Mesendoderm (in vitro differentiated cells): ENCODE measurements at regions not wholly inside any gene's neighbourhood (a gene's known extent, or its start where the extent isn't known, plus 50 kb on each side); places are given as distances from the start of the nearest gene placed in this dataset.
"Not testable (repeated sequence)": the region's sequence is repeated elsewhere in the genome, so short reads cannot be mapped to it uniquely, and the experiment has no call there.

Experiments used
- DNase-seq: peaks from one replicate; pipeline ENCODE4 v3.0.0; 2013
- H2AK5ac ChIP-seq: 2 replicates; pipeline ENCODE4 v1.6.1; 2013; ENCODE audit warnings: low read length, inconsistent platforms
- H2BK120ac ChIP-seq: 2 replicates; pipeline ENCODE4 v1.6.1; 2013; ENCODE audit warnings: low read depth, mild to moderate bottlenecking, low read length, moderate library complexity, mixed read lengths
- H2BK15ac ChIP-seq: replicated peaks from 2 replicates; pipeline ENCODE4 v1.6.1; 2013; ENCODE audit warnings: low read depth, mild to moderate bottlenecking, moderate library complexity
- H2BK5ac ChIP-seq: 2 replicates; pipeline ENCODE4 v1.6.1; 2013; ENCODE audit warnings: low read length, inconsistent platforms
- H3K18ac ChIP-seq: 2 replicates; pipeline ENCODE4 v1.6.1; 2013; ENCODE audit warnings: mild to moderate bottlenecking, low read length, mixed read lengths
- H3K23ac ChIP-seq: one replicate; pipeline ENCODE4 v1.6.1; 2013; ENCODE audit warnings: low read length
- H3K27ac ChIP-seq: 2 replicates; pipeline ENCODE4 v1.5.1; 2013; ENCODE audit warnings: low read depth, mild to moderate bottlenecking, inconsistent platforms, low read length, moderate library complexity
- H3K27me3 ChIP-seq: 2 replicates; pipeline ENCODE4 v1.6.1; 2013; ENCODE audit warnings: low read length, control low read depth, mild to moderate bottlenecking, inconsistent platforms; ENCODE audit not compliant: insufficient read depth, poor library complexity
- H3K36me3 ChIP-seq: 2 replicates; pipeline ENCODE4 v1.6.1; 2013; ENCODE audit warnings: low read length, inconsistent platforms; ENCODE audit not compliant: control insufficient read depth, insufficient read depth
- H3K4ac ChIP-seq: one replicate; pipeline ENCODE4 v1.6.1; 2013; ENCODE audit warnings: low read depth, mild to moderate bottlenecking, low read length, moderate library complexity
- H3K4me1 ChIP-seq: 2 replicates; pipeline ENCODE4 v1.6.1; 2013; ENCODE audit warnings: low read depth, low read length, inconsistent platforms; ENCODE audit not compliant: control insufficient read depth
- H3K4me2 ChIP-seq: 2 replicates; pipeline ENCODE4 v1.6.1; 2013; ENCODE audit warnings: low read length
- H3K4me3 ChIP-seq: 2 replicates; pipeline ENCODE4 v1.5.1; 2013; ENCODE audit warnings: mild to moderate bottlenecking, low read length
- H3K56ac ChIP-seq: one replicate; pipeline ENCODE4 v1.6.1; 2013; ENCODE audit warnings: low read length
- H3K79me1 ChIP-seq: 2 replicates; pipeline ENCODE4 v1.6.1; 2013; ENCODE audit warnings: low read length, inconsistent platforms
- H3K79me2 ChIP-seq: 2 replicates; pipeline ENCODE4 v1.6.1; 2013; ENCODE audit warnings: mild to moderate bottlenecking, low read length; ENCODE audit not compliant: control insufficient read depth, insufficient read depth
- H3K9ac ChIP-seq: 2 replicates; pipeline ENCODE4 v1.6.1; 2013; ENCODE audit warnings: low read length, inconsistent platforms
- H4K5ac ChIP-seq: one replicate; pipeline ENCODE4 v1.6.1; 2013; ENCODE audit warnings: low read length
- H4K8ac ChIP-seq: one replicate; pipeline ENCODE4 v1.6.1; 2013; ENCODE audit warnings: low read depth, mild to moderate bottlenecking, control low read depth, low read length, moderate library complexity
- WGBS: extraction: QIAGEN DNeasy Blood & Tissue Kit; methylation state at CpG from one replicate; pipeline ENCODE4 v1.1.7; 2013; ENCODE audit warnings: low lambda C conversion rate, missing lambda C conversion rate; ENCODE audit not compliant: insufficient coverage; ENCODE audit errors: extremely low coverage; 5-methylcytosine and 5-hydroxymethylcytosine counted together

DNA sequence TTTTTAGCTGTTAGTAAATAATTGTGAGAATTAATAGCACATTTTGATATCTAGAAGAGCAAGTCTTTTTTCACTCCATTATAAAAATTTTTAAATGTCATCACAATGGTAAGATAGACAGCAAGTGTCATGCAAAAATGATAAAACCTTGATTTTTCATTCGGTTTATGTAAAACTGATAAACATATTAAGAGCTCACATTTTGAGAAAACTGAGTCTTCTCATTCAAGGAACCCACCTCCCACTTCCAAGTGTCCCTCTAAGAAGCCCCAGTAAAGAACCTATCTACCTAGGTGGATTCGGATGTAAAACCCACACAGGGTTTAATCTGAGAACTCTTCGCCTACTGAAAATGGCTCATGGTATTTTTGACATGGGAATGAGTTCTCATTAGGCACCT is 87.1 kb upstream of the CCDC180 start:
- H2BK5ac ChIP-seq, DNase-seq, H3K4me1 ChIP-seq, H3K4me3 ChIP-seq, H3K36me3 ChIP-seq, H3K4me2 ChIP-seq, H3K79me1 ChIP-seq, H4K8ac ChIP-seq, H4K5ac ChIP-seq, H2AK5ac ChIP-seq, H2BK120ac ChIP-seq, H3K18ac ChIP-seq, H2BK15ac ChIP-seq, H3K27me3 ChIP-seq, H3K23ac ChIP-seq, H3K9ac ChIP-seq, H3K4ac ChIP-seq, H3K79me2 ChIP-seq, H3K27ac ChIP-seq: not testable (repeated sequence)
- peak overlapping the region; percentile 78 for H3K56ac ChIP-seq
- whole genome bisulfite sequencing, result no CpG with 5 or more reads among the region's 3 CpGs

- not testable (repeated sequence) for H4K5ac ChIP-seq, H3K79me2 ChIP-seq, H3K9ac ChIP-seq, H2BK15ac ChIP-seq, H2AK5ac ChIP-seq, H3K23ac ChIP-seq, H3K27me3 ChIP-seq, H3K4me2 ChIP-seq, H3K4me3 ChIP-seq, H3K56ac ChIP-seq, DNase-seq, H4K8ac ChIP-seq, H2BK5ac ChIP-seq, H3K18ac ChIP-seq, H3K36me3 ChIP-seq, H3K4me1 ChIP-seq, H2BK120ac ChIP-seq, H3K79me1 ChIP-seq, H3K27ac ChIP-seq, H3K4ac ChIP-seq
- WGBS, result no CpG with 5 or more reads among the region's 12 CpGs
Measured at GRCh38 chr9:97219443-97220140, 87.9 kb upstream of the CCDC180 start.

- H3K56ac ChIP-seq, result peak overlapping the region; percentile 64
- not testable (repeated sequence) for H3K27ac ChIP-seq, H3K23ac ChIP-seq, H3K79me1 ChIP-seq, H3K18ac ChIP-seq, H2BK15ac ChIP-seq, H3K9ac ChIP-seq, H3K79me2 ChIP-seq, H3K36me3 ChIP-seq, H2AK5ac ChIP-seq, H3K27me3 ChIP-seq, H2BK120ac ChIP-seq, H2BK5ac ChIP-seq, H3K4me3 ChIP-seq, DNase-seq, H3K4ac ChIP-seq, H3K4me1 ChIP-seq, H4K5ac ChIP-seq, H4K8ac ChIP-seq, H3K4me2 ChIP-seq
- no CpG with 5 or more reads among the region's 10 CpGs for WGBS
Measured at GRCh38 chr9:97215127-97215526, 92.3 kb upstream of the CCDC180 start.

DNA sequence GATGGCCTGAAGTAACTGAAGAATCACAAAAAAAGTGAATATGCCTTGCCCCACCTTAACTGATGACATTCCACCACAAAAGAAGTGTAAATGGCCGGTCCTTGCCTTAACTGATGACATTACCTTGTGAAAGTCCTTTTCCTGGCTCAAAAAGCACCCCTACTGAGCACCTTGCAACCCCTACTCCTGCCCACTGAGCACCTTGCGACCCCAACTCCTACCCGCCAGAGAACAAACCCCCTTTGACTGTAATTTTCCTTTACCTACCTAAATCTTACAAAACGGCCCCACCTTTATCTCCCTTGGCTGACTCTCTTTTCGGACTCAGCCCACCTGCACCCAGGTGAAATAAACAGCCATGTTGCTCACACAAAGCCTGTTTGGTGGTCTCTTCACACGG is 92.9 kb upstream of the CCDC180 start:
- not testable (repeated sequence) for H3K4me3 ChIP-seq, H3K4me2 ChIP-seq, H2BK5ac ChIP-seq, H3K56ac ChIP-seq, H3K9ac ChIP-seq, H4K8ac ChIP-seq, H4K5ac ChIP-seq, H2AK5ac ChIP-seq, DNase-seq, H2BK15ac ChIP-seq, H3K79me1 ChIP-seq, H3K18ac ChIP-seq, H3K4me1 ChIP-seq, H3K27me3 ChIP-seq, H3K36me3 ChIP-seq, H2BK120ac ChIP-seq, H3K23ac ChIP-seq, H3K4ac ChIP-seq, H3K79me2 ChIP-seq, H3K27ac ChIP-seq
- WGBS, result no CpG with 5 or more reads among the region's 6 CpGs

GRCh38 chr9:97199683-97200082 is 107.8 kb upstream of the CCDC180 start:
- not testable (repeated sequence) for H3K79me2 ChIP-seq, H2BK15ac ChIP-seq, H3K4me2 ChIP-seq, H3K4ac ChIP-seq, H2AK5ac ChIP-seq, H3K18ac ChIP-seq, H3K9ac ChIP-seq, H3K27ac ChIP-seq, H2BK5ac ChIP-seq, H4K5ac ChIP-seq, H3K79me1 ChIP-seq, H3K56ac ChIP-seq, H4K8ac ChIP-seq, H3K23ac ChIP-seq, DNase-seq, H3K27me3 ChIP-seq, H2BK120ac ChIP-seq, H3K4me3 ChIP-seq, H3K4me1 ChIP-seq, H3K36me3 ChIP-seq
- no CpG with 5 or more reads among the region's 20 CpGs for WGBS

GRCh38 chr9:97193767-97194166 is 113.7 kb upstream of the CCDC180 start:
- H3K4ac ChIP-seq, H3K4me1 ChIP-seq, H4K5ac ChIP-seq, H3K27ac ChIP-seq, H3K56ac ChIP-seq, H3K4me3 ChIP-seq, H3K4me2 ChIP-seq, H4K8ac ChIP-seq, H3K23ac ChIP-seq, DNase-seq, H3K9ac ChIP-seq, H2BK120ac ChIP-seq, H3K79me1 ChIP-seq, H3K36me3 ChIP-seq, H2AK5ac ChIP-seq, H3K79me2 ChIP-seq, H2BK5ac ChIP-seq, H2BK15ac ChIP-seq, H3K27me3 ChIP-seq, H3K18ac ChIP-seq: not testable (repeated sequence)
- WGBS, result no CpG with 5 or more reads among the region's 4 CpGs
